ENCODE measurements at regions not wholly inside any gene's neighbourhood (a gene's known extent, or its start where the extent isn't known, plus 50 kb on each side); places are given as distances from the start of the nearest gene placed in this dataset.

- intact Hi-C loops (cut with micrococcal nuclease) (no loop called here), in situ Hi-C loops (cut with MboI; ENCODE audit: low sequenced_read_pairs) (no loop called here), dilution Hi-C loops (cut with HindIII; ENCODE audit: low sequenced_read_pairs, unreplicated experiment) (no loop called here)
- H4K8ac ChIP-seq (ENCODE audit: low read depth in 2 of 2, low read length in 2 of 2), result no peak overlapping the region
- H2BK120ac ChIP-seq (ENCODE audit: low read depth, low read length), result no peak overlapping the region
- ChIA-PET CTCF (no interaction called here), POLR2A (ENCODE audit: unreplicated experiment) (no interaction called here)
- no peak overlapping the region for H4K5ac ChIP-seq (ENCODE audit: low read depth, low read length)
- TF ChIP-seq RCOR1 (IDR thresholded peaks at IDR 0.05; ENCODE audit: insufficient replicate concordance, low read length), result no peak
- no peak for TF ChIP-seq RFX5 (IDR thresholded peaks at IDR 0.05; ENCODE audit: low read depth, low read length)
- TF ChIP-seq NFE2L2 (IDR thresholded peaks at IDR 0.05; ENCODE audit: low read depth, low read length), result no peak
- no peak for TF ChIP-seq CTCF (conservative IDR thresholded peaks at IDR 0.05; ENCODE audit: low read depth, low read length)
- TF ChIP-seq POLR2A (IDR thresholded peaks at IDR 0.05; ENCODE audit: low read depth, low read length), result no peak
- no peak for TF ChIP-seq MAFK (IDR thresholded peaks at IDR 0.05; ENCODE audit: low read depth, low read length)
- TF ChIP-seq MXI1 (IDR thresholded peaks at IDR 0.05; ENCODE audit: borderline replicate concordance, low read depth, low read length), result no peak
- no peak for TF ChIP-seq ELK1 (IDR thresholded peaks at IDR 0.05; ENCODE audit: borderline replicate concordance, low read depth, low read length)
- TF ChIP-seq CEBPB (IDR thresholded peaks at IDR 0.05; ENCODE audit: low read depth, low read length), result no peak
- no peak for TF ChIP-seq FOS (IDR thresholded peaks at IDR 0.05; ENCODE audit: low read depth, low read length)
- no peak for TF ChIP-seq CHD1 (IDR thresholded peaks at IDR 0.05; ENCODE audit: low read depth, low read length)
- no peak overlapping the region for H3K18ac ChIP-seq (ENCODE audit: low read depth, low read length)
- H3K9me1 ChIP-seq (ENCODE audit: insufficient read depth, low read length), result no peaks in the 10 kb centered on the region
- H3K27me3 ChIP-seq (ENCODE audit: control insufficient read depth, insufficient read depth, low read length), result no peaks in the 10 kb centered on the region
- no peak overlapping the region for H2BK5ac ChIP-seq (ENCODE audit: low read depth, low read length, poor library complexity, severe bottlenecking)
- no CpG with 5 or more reads among the region's 1 CpG for WGBS, 2 experiments (ENCODE audit: extremely low coverage in 2 of 2, insufficient read length in 1 of 2)
- no peak overlapping the region for H3K14ac ChIP-seq (replicated peaks; ENCODE audit: low read depth, low read length)
- H3K23ac ChIP-seq (ENCODE audit: low read depth, low read length), result no peak overlapping the region
- H3K27ac ChIP-seq (ENCODE audit: insufficient read depth, low read length), result no peak overlapping the region
- DNase-seq, result no peak
- no peak overlapping the region for H2BK20ac ChIP-seq (ENCODE audit: low read depth, low read length)
- no peaks in the 10 kb centered on the region for H3K36me3 ChIP-seq (ENCODE audit: control insufficient read depth, insufficient read depth, low read length)
- no peak overlapping the region for H3K4ac ChIP-seq (ENCODE audit: low read depth, low read length)
- no peaks in the 10 kb centered on the region for H4K20me1 ChIP-seq (ENCODE audit: insufficient read depth, low read length)
- H3K9me3 ChIP-seq (ENCODE audit: control insufficient read depth, insufficient read depth, low read length), result peaks cover 16% of the 10 kb centered on the region
- H2AK9ac ChIP-seq (replicated peaks; ENCODE audit: low read depth, low read length, poor library complexity), result no peak overlapping the region
- H3K56ac ChIP-seq (ENCODE audit: extremely low read depth, insufficient read depth, low read length), result no peak overlapping the region
- no peak overlapping the region for H2AFZ ChIP-seq (replicated peaks; ENCODE audit: low read length, poor library complexity)
- no peak overlapping the region for H3K9ac ChIP-seq (ENCODE audit: low read depth, low read length)
- H3K4me2 ChIP-seq (ENCODE audit: low read depth, low read length), result no peak overlapping the region
- H2BK15ac ChIP-seq (ENCODE audit: low read depth, low read length), result no peak overlapping the region
- BruUV-seq (replicated peaks), result no TSS peak
- no peak overlapping the region for H2AK5ac ChIP-seq (ENCODE audit: low read depth, low read length)
- H4K91ac ChIP-seq (ENCODE audit: insufficient read depth, low read depth, low read length), result no peak overlapping the region
- ATAC-seq (ENCODE audit: low read depth), result no peak
- no peaks in the 10 kb centered on the region for H3K79me1 ChIP-seq (ENCODE audit: low read depth in 1 of 2, low read length in 2 of 2)
- no peaks in the 10 kb centered on the region for H3K4me1 ChIP-seq (ENCODE audit: control insufficient read depth, insufficient read depth, low read length)
- H3K4me3 ChIP-seq (ENCODE audit: insufficient read depth, low read depth, low read length), result no peak overlapping the region
Observed at GRCh38 chr3:182357928-182358327, 435.4 kb upstream of the ATP11B start.
